ENCODE measurements at regions not wholly inside any gene's neighbourhood (a gene's known extent, or its start where the extent isn't known, plus 50 kb on each side); places are given as distances from the start of the nearest gene placed in this dataset.

DNA sequence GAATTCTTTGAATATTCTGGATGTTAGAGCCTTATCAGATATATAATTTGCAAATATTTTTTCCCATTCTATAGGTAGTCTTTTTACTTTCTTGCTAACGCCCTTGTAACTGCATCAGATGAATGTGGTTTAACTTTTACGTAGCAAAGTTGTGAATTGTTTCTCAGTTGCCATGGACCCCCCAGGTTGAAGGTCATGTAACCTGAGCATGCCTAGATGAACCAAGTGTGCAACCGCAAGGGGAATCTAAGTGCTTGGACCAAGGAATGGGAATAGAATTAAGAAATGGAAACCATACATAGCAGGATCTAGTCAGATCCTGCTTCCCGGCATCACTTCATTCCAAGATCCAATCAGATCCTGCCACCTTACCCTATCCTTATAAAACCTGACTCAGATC, 65.1 kb upstream of the TNP1 start:
- no peak for TF ChIP-seq CTCF (IDR thresholded peaks at IDR 0.05)
- TF ChIP-seq POLR2AphosphoS5 (IDR thresholded peaks at IDR 0.05) = no peak
